Brain microvascular endothelial cell (primary cell): ENCODE measurements at regions not wholly inside any gene's neighbourhood (a gene's known extent, or its start where the extent isn't known, plus 50 kb on each side); places are given as distances from the start of the nearest gene placed in this dataset.

ENCODE experiments used
- DNase-seq: peaks from one replicate; pipeline ENCODE4 v3.0.0-alpha.2; 2020
- H3K27ac ChIP-seq: fragments of 250-450 bp; sonication (Bioruptor Pico); 2 replicates; pipeline ENCODE4 v1.5.1; 2020; ENCODE audit warnings: mild to moderate bottlenecking, moderate library complexity
- H3K27me3 ChIP-seq: fragments of 250-450 bp; sonication (Bioruptor Pico); replicated peaks from 2 replicates; pipeline ENCODE4 v1.5.1; 2020; ENCODE audit warnings: mild to moderate bottlenecking
- H3K36me3 ChIP-seq: fragments of 250-450 bp; sonication (Bioruptor Pico); replicated peaks from 2 replicates; pipeline ENCODE4 v1.5.1; 2020; ENCODE audit warnings: mild to moderate bottlenecking
- H3K4me3 ChIP-seq: 2 replicates; pipeline ENCODE4 v1.5.1; 2011; ENCODE audit warnings: low read depth, mild to moderate bottlenecking, control low read depth, low read length, moderate library complexity
- CTCF ChIP-seq: IDR thresholded peaks from 2 replicates; pipeline ENCODE4 v1.5.1; 2011; ENCODE audit warnings: low read depth, mild to moderate bottlenecking, moderate library complexity, low read length, control low read depth, inconsistent platforms; ENCODE audit errors: missing control alignments
- in situ Hi-C: cut with HindIII; loops from 2 replicates; pipeline ENCODE4 v1.10.0; 2017; ENCODE audit warnings: low sequenced_read_pairs, low pct_ligation_motif_present

- no peak for TF ChIP-seq CTCF
- Histone ChIP-seq H3K36me3 (no peaks in the 10 kb centered on the region), H3K27me3 (no peaks in the 10 kb centered on the region), H3K27ac (no peak overlapping the region), H3K4me3 (no peak overlapping the region)
- in situ Hi-C loops, result no loop called here
- peak; percentile 12 for DNase-seq
These were observed 600.8 kb upstream of the ARRDC3 start for GRCh38 chr5:91983869-91984268.

- Histone ChIP-seq H3K27me3 (no peaks in the 10 kb centered on the region), H3K27ac (no peak overlapping the region), H3K36me3 (no peaks in the 10 kb centered on the region), H3K4me3 (no peak overlapping the region)
- no peak for TF ChIP-seq CTCF
- DNase-seq, result no peak
- in situ Hi-C loops, result no loop called here
These were observed 595.2 kb upstream of the ARRDC3 start for GRCh38 chr5:91978221-91978882.

GRCh38 chr5:91977579-91977978, 594.5 kb upstream of the ARRDC3 start:
- no peak for DNase-seq
- Histone ChIP-seq H3K27ac (no peak overlapping the region), H3K36me3 (no peaks in the 10 kb centered on the region), H3K27me3 (no peaks in the 10 kb centered on the region), H3K4me3 (no peak overlapping the region)
- in situ Hi-C loops, result no loop called here
- TF ChIP-seq CTCF, result no peak

GRCh38 chr5:91976451-91976850, 593.3 kb upstream of the ARRDC3 start:
- no peak overlapping the region for H3K4me3 ChIP-seq
- DNase-seq, result no peak
- no peaks in the 10 kb centered on the region for H3K36me3 ChIP-seq
- no peak for TF ChIP-seq CTCF
- in situ Hi-C loops, result no loop called here
- H3K27ac ChIP-seq, result no peak overlapping the region
- H3K27me3 ChIP-seq, result no peaks in the 10 kb centered on the region

- Histone ChIP-seq H3K4me3 (no peak overlapping the region), H3K27ac (no peak overlapping the region), H3K27me3 (no peaks in the 10 kb centered on the region), H3K36me3 (no peaks in the 10 kb centered on the region)
- no peak for TF ChIP-seq CTCF
- in situ Hi-C loops, result no loop called here
- DNase-seq, result no peak
These were observed 580.0 kb upstream of the ARRDC3 start for GRCh38 chr5:91963166-91963565.

- no peak for TF ChIP-seq CTCF
- DNase-seq, result peak; percentile 72
- H3K27ac ChIP-seq, result no peak overlapping the region
- H3K27me3 ChIP-seq, result no peaks in the 10 kb centered on the region
- no peak overlapping the region for H3K4me3 ChIP-seq
- no peaks in the 10 kb centered on the region for H3K36me3 ChIP-seq
- in situ Hi-C loops, result no loop called here
These were observed 574.5 kb upstream of the ARRDC3 start for GRCh38 chr5:91957666-91958065.
